GM12878 (cell line): ENCODE measurements at regions not wholly inside any gene's neighbourhood (a gene's known extent, or its start where the extent isn't known, plus 50 kb on each side); places are given as distances from the start of the nearest gene placed in this dataset.

Experiments used
- ASH2L ChIP-seq: fragments of 300-600, 200-600 bp; sonication (generic); IDR thresholded peaks from 2 replicates; pipeline ENCODE4 v1.6.1; 2017; ENCODE audit warnings: low read depth, mild to moderate bottlenecking, borderline replicate concordance
- CBFB ChIP-seq: IDR thresholded peaks from 2 replicates; pipeline ENCODE4 v1.6.1; 2016; ENCODE audit warnings: antibody characterized with exemption, low read depth
- GABPA ChIP-seq: IDR thresholded peaks from 2 replicates; pipeline ENCODE4 v1.6.1; 2014; ENCODE audit warnings: antibody characterized with exemption, low read depth, mild to moderate bottlenecking, inconsistent platforms
- NR2C2 ChIP-seq: IDR thresholded peaks from 2 replicates; pipeline ENCODE4 v1.6.1; 2011; ENCODE audit warnings: borderline replicate concordance, low read depth; ENCODE audit not compliant: control insufficient read depth, insufficient read length
- TF ChIP-seq, protein P1 (sequence below), 3 experiments: IDR thresholded peaks in 2 of 3; conservative IDR thresholded peaks in 1 of 3; 2 replicates each; pipeline ENCODE4 v1.5.1; 2011; ENCODE audit warnings: low read depth in 3 of 3, low read length in 3 of 3, mild to moderate bottlenecking in 3 of 3, control low read depth in 2 of 3, moderate library complexity in 2 of 3, inconsistent platforms in 1 of 3, mixed read lengths in 1 of 3; ENCODE audit not compliant: control insufficient read depth in 2 of 3, insufficient read depth in 1 of 3; ENCODE audit errors: extremely low read depth in 1 of 3
- TF ChIP-seq, protein P2 (sequence below): IDR thresholded peaks from 2 replicates; pipeline ENCODE4 v1.6.1; 2012; ENCODE audit warnings: low read depth, low read length, improper control_type of control experiment

DNA sequence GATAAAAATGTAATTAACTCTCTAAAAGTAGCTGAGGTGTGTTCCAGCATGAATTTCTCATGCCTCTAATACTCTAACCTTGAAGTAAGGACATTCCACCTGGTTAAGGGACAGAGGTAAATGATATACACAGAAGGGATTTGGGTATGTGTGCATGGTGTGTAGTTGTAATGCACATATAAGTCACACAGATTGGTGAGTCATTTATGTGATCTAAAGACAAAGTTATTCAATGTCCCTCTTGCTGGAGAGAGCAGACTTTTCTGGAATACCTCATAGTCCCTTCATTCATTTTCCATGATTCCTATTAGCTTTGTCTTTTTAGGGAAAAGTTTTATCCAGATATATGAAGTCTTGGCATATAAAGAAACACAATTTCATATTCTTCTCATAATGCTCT is 234.9 kb downstream of the SNAPC1 start:
- no peak for TF ChIP-seq CBFB
- TF ChIP-seq, protein P1, sequence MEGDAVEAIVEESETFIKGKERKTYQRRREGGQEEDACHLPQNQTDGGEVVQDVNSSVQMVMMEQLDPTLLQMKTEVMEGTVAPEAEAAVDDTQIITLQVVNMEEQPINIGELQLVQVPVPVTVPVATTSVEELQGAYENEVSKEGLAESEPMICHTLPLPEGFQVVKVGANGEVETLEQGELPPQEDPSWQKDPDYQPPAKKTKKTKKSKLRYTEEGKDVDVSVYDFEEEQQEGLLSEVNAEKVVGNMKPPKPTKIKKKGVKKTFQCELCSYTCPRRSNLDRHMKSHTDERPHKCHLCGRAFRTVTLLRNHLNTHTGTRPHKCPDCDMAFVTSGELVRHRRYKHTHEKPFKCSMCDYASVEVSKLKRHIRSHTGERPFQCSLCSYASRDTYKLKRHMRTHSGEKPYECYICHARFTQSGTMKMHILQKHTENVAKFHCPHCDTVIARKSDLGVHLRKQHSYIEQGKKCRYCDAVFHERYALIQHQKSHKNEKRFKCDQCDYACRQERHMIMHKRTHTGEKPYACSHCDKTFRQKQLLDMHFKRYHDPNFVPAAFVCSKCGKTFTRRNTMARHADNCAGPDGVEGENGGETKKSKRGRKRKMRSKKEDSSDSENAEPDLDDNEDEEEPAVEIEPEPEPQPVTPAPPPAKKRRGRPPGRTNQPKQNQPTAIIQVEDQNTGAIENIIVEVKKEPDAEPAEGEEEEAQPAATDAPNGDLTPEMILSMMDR (IDR thresholded peaks at IDR 0.05 in 2 of 3, conservative IDR thresholded peaks at IDR 0.05 in 1 of 3; ENCODE audit: control insufficient read depth in 2 of 3, extremely low read depth in 1 of 3, insufficient read depth in 1 of 3, low read depth in 3 of 3, low read length in 3 of 3), result no peak
- TF ChIP-seq NR2C2, result no peak
- TF ChIP-seq GABPA, result no peak
- TF ChIP-seq, protein P2, sequence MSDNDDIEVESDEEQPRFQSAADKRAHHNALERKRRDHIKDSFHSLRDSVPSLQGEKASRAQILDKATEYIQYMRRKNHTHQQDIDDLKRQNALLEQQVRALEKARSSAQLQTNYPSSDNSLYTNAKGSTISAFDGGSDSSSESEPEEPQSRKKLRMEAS, result no peak
- no peak for TF ChIP-seq ASH2L
